SK-N-MC (cell line): ENCODE measurements at regions not wholly inside any gene's neighbourhood (a gene's known extent, or its start where the extent isn't known, plus 50 kb on each side); places are given as distances from the start of the nearest gene placed in this dataset.

Experiments
- EZH2 ChIP-seq: fragments of 200-600 bp; sonication (generic); IDR thresholded peaks from one replicate; pipeline ENCODE4 v1.6.1; 2017; ENCODE audit warnings: antibody characterized with exemption
- FOXP2 ChIP-seq: optimal IDR thresholded peaks from 2 replicates; pipeline ENCODE3; 2011; ENCODE audit warnings: mild to moderate bottlenecking, moderate library complexity; ENCODE audit not compliant: insufficient read depth; ENCODE audit errors: extremely low read length, control extremely low read depth
- POLR2AphosphoS5 ChIP-seq: IDR thresholded peaks from 2 replicates; pipeline ENCODE4 v1.6.1; 2012; ENCODE audit warnings: mild to moderate bottlenecking, low read depth, low read length, borderline replicate concordance

GRCh38 chr5:96250782-96251181 lies 182.3 kb downstream of the PCSK1 start:
- TF ChIP-seq EZH2 (no peak), POLR2AphosphoS5 (no peak), FOXP2 (no peak)
